NCI-H146 treated with DMSO at 0.1 percent for 48 hours (cell line): ENCODE measurements at regions not wholly inside any gene's neighbourhood (a gene's known extent, or its start where the extent isn't known, plus 50 kb on each side); places are given as distances from the start of the nearest gene placed in this dataset.
"Not testable (repeated sequence)": the region's sequence is repeated elsewhere in the genome, so short reads cannot be mapped to it uniquely, and the experiment has no call there.

Experiments
- DNase-seq: peaks from one replicate; lab custom pipeline; 2025; ENCODE audit not compliant: unreplicated experiment; lab: John Stamatoyannopoulos, UW

GRCh38 chr14:106355007-106355791 is 828.8 kb downstream of the TMEM121 start:
- not testable (repeated sequence) for DNase-seq

- DNase-seq = not testable (repeated sequence)
Measured at GRCh38 chr14:106355881-106356642, 829.7 kb downstream of the TMEM121 start.

- DNase-seq = not testable (repeated sequence)
Measured at GRCh38 chr14:106356643-106356930, 830.2 kb downstream of the TMEM121 start.

- not testable (repeated sequence) for DNase-seq
Measured at GRCh38 chr14:106359157-106359887, 832.9 kb downstream of the TMEM121 start.

GRCh38 chr14:106365371-106365770 is 839.0 kb downstream of the TMEM121 start:
- DNase-seq = not testable (repeated sequence)

GRCh38 chr14:106365894-106366293 is 839.5 kb downstream of the TMEM121 start:
- not testable (repeated sequence) for DNase-seq

GRCh38 chr14:106366971-106367370 is 840.6 kb downstream of the TMEM121 start:
- not testable (repeated sequence) for DNase-seq

GRCh38 chr14:106369456-106369855 is 843.1 kb downstream of the TMEM121 start:
- not testable (repeated sequence) for DNase-seq

- DNase-seq = peak; percentile 70
Measured at GRCh38 chr14:106372870-106373652, 846.7 kb downstream of the TMEM121 start.

GRCh38 chr14:106373653-106374110 is 847.3 kb downstream of the TMEM121 start:
- not testable (repeated sequence) for DNase-seq

- no peak for DNase-seq
Measured at GRCh38 chr14:106377432-106377831, 851.0 kb downstream of the TMEM121 start.

- DNase-seq = no peak
Measured at GRCh38 chr14:106378191-106378590, 851.8 kb downstream of the TMEM121 start.

- no peak for DNase-seq
Measured at GRCh38 chr14:106380740-106381139, 854.4 kb downstream of the TMEM121 start.

GRCh38 chr14:106389186-106389585 is 862.8 kb downstream of the TMEM121 start:
- DNase-seq = not testable (repeated sequence)

GRCh38 chr14:106390401-106390800 is 864.0 kb downstream of the TMEM121 start:
- no peak for DNase-seq

- DNase-seq = no peak
Measured at GRCh38 chr14:106390947-106391346, 864.6 kb downstream of the TMEM121 start.

- DNase-seq = no peak
Measured at GRCh38 chr14:106393742-106394141, 867.4 kb downstream of the TMEM121 start.

- no peak for DNase-seq
Measured at GRCh38 chr14:106395456-106396050, 869.2 kb downstream of the TMEM121 start.

- no peak for DNase-seq
Measured at GRCh38 chr14:106396999-106397398, 870.6 kb downstream of the TMEM121 start.

- DNase-seq = peak; percentile 79
Measured at GRCh38 chr14:106398931-106399331, 872.5 kb downstream of the TMEM121 start.
